Right lobe of liver (tissue), 6 donors: ENCODE measurements at regions not wholly inside any gene's neighbourhood (a gene's known extent, or its start where the extent isn't known, plus 50 kb on each side); places are given as distances from the start of the nearest gene placed in this dataset.
A peak's percentile ranks its signal among the peaks of the same experiment; 100 is the strongest.

ENCODE experiments used
- ATAC-seq, 4 donors: fragments of 200-7000 bp; cut with Tn5 transposase; one replicate each; pipeline ENCODE4 v1.9.1; 2020; ENCODE audit warnings: mild to moderate bottlenecking in 4 of 4, moderate library complexity in 4 of 4
- DNase-seq, 3 donors: peaks; one replicate each; pipeline ENCODE4 v3.0.0-alpha.2; 2020
- H3K27ac ChIP-seq, 3 donors: fragments of 200-600 bp; one replicate each; pipeline ENCODE4 v1.8.0; 2022
- H3K27me3 ChIP-seq, 2 donors: fragments of 200-600 bp; one replicate each; pipeline ENCODE4 v1.8.0; 2022
- H3K36me3 ChIP-seq, 4 donors: fragments of 200-600 bp; sonication (generic) in 1 of 4; one replicate each; pipeline versions ENCODE4 v1.5.1 to v1.8.0; 2017 to 2022; ENCODE audit warnings: control low read depth in 1 of 4
- H3K4me1 ChIP-seq, 4 donors: fragments of 200-600 bp; sonication (generic) in 1 of 4; one replicate each; pipeline versions ENCODE4 v1.5.1 to v1.8.0; 2017 to 2022; ENCODE audit warnings: control low read depth in 1 of 4
- H3K4me3 ChIP-seq, 3 donors: fragments of 200-600 bp; one replicate each; pipeline ENCODE4 v1.8.0; 2022
- H3K9me3 ChIP-seq, 4 donors: fragments of 200-600 bp; sonication (generic) in 1 of 4; one replicate each; pipeline versions ENCODE4 v1.5.1 to v1.8.0; 2017 to 2022; ENCODE audit warnings: control low read depth in 1 of 4
- CTCF ChIP-seq, 4 donors: fragments of 200-600 bp in 3 of 4; fragments of 450-650 bp in 1 of 4; IDR thresholded peaks; one replicate each; pipeline versions ENCODE4 v1.5.1 to v1.8.0; 2016 to 2022; ENCODE audit warnings: antibody characterized with exemption in 4 of 4, mild to moderate bottlenecking in 2 of 4
- POLR2A ChIP-seq: fragments of 450-650 bp; IDR thresholded peaks from one replicate; pipeline ENCODE4 v1.6.1; 2017; ENCODE audit warnings: antibody characterized with exemption, mild to moderate bottlenecking
- WGBS: methylation state at CpG from one replicate; pipeline ENCODE4 v1.1.6; 2018; ENCODE audit warnings: low coverage, low lambda C conversion rate; ENCODE audit not compliant: insufficient coverage; ENCODE audit errors: missing lambda C conversion rate; 5-methylcytosine and 5-hydroxymethylcytosine counted together
- intact Hi-C, 2 donors: fragments of 100-400 bp; cut with DNase I; formaldehyde crosslinking; loops; one replicate each; pipeline versions ENCODE4 v1.11.2 to v1.14.1; 2022
- donor health status: DM: no; HTN: yes; CAD: no.
- donor health status: DM: no; HTN: no; CAD: no.
- donor health status: DM: no; HTN: no; CAD: no.
- donor health status: DM: no; HTN: yes; CAD: no.
- donor health status: DM: no; HTN: yes; CAD: no.

- no peak for DNase-seq
- no peak for TF ChIP-seq POLR2A
- no peak for TF ChIP-seq CTCF (IDR thresholded peaks at IDR 0.05)
- H3K4me1 ChIP-seq: no peaks in the 10 kb centered on the region
- H3K4me3 ChIP-seq: no peak overlapping the region
- no peaks in the 10 kb centered on the region for H3K27me3 ChIP-seq
- no peak overlapping the region for H3K27ac ChIP-seq
- no peaks in the 10 kb centered on the region for H3K9me3 ChIP-seq
- intact Hi-C loops: no loop called here
- no peaks in the 10 kb centered on the region for H3K36me3 ChIP-seq
- WGBS: 75% methylated on average over 1 of the region's 1 CpG
- no peak for ATAC-seq
These were observed 277.4 kb downstream of the TLE1 start for GRCh38 chr9:81411961-81412360.

- H3K4me3 ChIP-seq: no peak overlapping the region
- H3K27ac ChIP-seq: no peak overlapping the region
- ATAC-seq (no peak), DNase-seq (no peak)
- WGBS: 50% methylated on average over 4 of the region's 4 CpGs
- no peaks in the 10 kb centered on the region for H3K36me3 ChIP-seq
- no peaks in the 10 kb centered on the region for H3K9me3 ChIP-seq
- H3K27me3 ChIP-seq: peaks cover 0 to 3% of the 10 kb centered on the region in 2 donors
- no peak for TF ChIP-seq POLR2A
- no peak for TF ChIP-seq CTCF (IDR thresholded peaks at IDR 0.05)
- intact Hi-C loops: no loop called here
- no peaks in the 10 kb centered on the region for H3K4me1 ChIP-seq
These were observed 279.1 kb downstream of the TLE1 start for GRCh38 chr9:81410201-81410600.

GRCh38 chr9:81408951-81409350, 280.4 kb downstream of the TLE1 start:
- intact Hi-C loops: no loop called here
- Histone ChIP-seq H3K4me1 (no peaks in the 10 kb centered on the region), H3K4me3 (no peak overlapping the region), H3K9me3 (no peaks in the 10 kb centered on the region), H3K36me3 (no peaks in the 10 kb centered on the region), H3K27ac (no peak overlapping the region), H3K27me3 (peaks cover 0 to 4% of the 10 kb centered on the region in 2 donors)
- no peak for DNase-seq
- peak in 1 of 4 donors; percentile 34 for ATAC-seq
- no peak for TF ChIP-seq POLR2A
- TF ChIP-seq CTCF (IDR thresholded peaks at IDR 0.05): no peak

GRCh38 chr9:81404931-81405598, 284.3 kb downstream of the TLE1 start:
- Histone ChIP-seq H3K27me3 (peaks cover 0 to 4% of the 10 kb centered on the region in 2 donors), H3K9me3 (no peaks in the 10 kb centered on the region), H3K4me3 (no peak overlapping the region), H3K4me1 (no peaks in the 10 kb centered on the region), H3K27ac (no peak overlapping the region), H3K36me3 (no peaks in the 10 kb centered on the region)
- WGBS: 66% methylated on average over 2 of the region's 2 CpGs
- intact Hi-C loops: no loop called here
- TF ChIP-seq CTCF (IDR thresholded peaks at IDR 0.05): no peak
- TF ChIP-seq POLR2A: no peak
- DNase-seq (no peak), ATAC-seq (no peak)
